ENCODE measurements at regions not wholly inside any gene's neighbourhood (a gene's known extent, or its start where the extent isn't known, plus 50 kb on each side); places are given as distances from the start of the nearest gene placed in this dataset.

- no peak for TF ChIP-seq CTCF (IDR thresholded peaks at IDR 0.05; ENCODE audit: insufficient read depth, low read length)
- TF ChIP-seq POLR2AphosphoS5 (IDR thresholded peaks at IDR 0.05; ENCODE audit: low read depth): no peak
Measured at GRCh38 chr7:4343272-4344247, 338.5 kb upstream of the FOXK1 start.
